ENCODE measurements at regions not wholly inside any gene's neighbourhood (a gene's known extent, or its start where the extent isn't known, plus 50 kb on each side); places are given as distances from the start of the nearest gene placed in this dataset.
A peak's percentile ranks its signal among the peaks of the same experiment; 100 is the strongest.

DNA sequence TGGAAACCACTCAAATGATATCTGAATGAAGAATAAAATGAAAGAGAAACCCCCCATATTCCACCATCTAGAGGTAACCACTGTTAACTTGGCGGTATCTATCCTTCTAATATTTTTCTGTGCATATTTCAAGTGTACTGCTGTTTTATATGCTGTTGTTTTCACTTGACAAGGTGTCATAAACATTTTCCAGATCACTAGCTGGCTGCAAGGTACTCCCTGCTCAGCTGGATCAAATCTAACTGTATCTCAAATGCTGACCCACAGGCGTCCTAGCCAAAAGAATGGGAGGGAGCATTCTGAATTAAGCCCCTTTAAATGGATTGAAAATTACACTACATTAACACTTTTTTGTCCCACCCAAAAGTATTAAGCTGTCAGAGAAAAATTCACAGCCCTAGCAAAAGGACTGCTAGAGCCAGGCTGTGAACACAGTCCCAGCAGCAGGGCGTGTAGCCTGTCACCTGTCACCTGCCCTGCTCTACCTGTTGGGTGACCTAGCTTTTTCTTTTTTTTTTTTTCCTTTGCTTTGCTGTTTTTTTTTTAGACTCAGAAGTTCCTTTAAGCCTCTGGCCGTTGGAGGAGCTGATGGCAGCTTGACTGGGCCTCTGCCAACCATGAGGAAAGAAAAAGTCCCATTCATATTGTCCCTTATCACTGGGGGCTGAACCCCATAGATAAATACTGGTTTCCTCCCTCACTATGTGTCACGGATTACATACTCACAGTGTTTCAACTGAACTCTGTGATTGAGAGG is 93.7 kb upstream of the TSC22D2 start:
- TF ChIP-seq ZFX (IDR thresholded peaks at IDR 0.05; ENCODE audit: borderline replicate concordance): no peak
- TF ChIP-seq, protein P1, sequence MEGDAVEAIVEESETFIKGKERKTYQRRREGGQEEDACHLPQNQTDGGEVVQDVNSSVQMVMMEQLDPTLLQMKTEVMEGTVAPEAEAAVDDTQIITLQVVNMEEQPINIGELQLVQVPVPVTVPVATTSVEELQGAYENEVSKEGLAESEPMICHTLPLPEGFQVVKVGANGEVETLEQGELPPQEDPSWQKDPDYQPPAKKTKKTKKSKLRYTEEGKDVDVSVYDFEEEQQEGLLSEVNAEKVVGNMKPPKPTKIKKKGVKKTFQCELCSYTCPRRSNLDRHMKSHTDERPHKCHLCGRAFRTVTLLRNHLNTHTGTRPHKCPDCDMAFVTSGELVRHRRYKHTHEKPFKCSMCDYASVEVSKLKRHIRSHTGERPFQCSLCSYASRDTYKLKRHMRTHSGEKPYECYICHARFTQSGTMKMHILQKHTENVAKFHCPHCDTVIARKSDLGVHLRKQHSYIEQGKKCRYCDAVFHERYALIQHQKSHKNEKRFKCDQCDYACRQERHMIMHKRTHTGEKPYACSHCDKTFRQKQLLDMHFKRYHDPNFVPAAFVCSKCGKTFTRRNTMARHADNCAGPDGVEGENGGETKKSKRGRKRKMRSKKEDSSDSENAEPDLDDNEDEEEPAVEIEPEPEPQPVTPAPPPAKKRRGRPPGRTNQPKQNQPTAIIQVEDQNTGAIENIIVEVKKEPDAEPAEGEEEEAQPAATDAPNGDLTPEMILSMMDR (IDR thresholded peaks at IDR 0.05): no peak
- H3K27ac ChIP-seq: 0 out of 2 replicates have a peak overlapping the region, but pooled peaks have one; percentile 4

DNA sequence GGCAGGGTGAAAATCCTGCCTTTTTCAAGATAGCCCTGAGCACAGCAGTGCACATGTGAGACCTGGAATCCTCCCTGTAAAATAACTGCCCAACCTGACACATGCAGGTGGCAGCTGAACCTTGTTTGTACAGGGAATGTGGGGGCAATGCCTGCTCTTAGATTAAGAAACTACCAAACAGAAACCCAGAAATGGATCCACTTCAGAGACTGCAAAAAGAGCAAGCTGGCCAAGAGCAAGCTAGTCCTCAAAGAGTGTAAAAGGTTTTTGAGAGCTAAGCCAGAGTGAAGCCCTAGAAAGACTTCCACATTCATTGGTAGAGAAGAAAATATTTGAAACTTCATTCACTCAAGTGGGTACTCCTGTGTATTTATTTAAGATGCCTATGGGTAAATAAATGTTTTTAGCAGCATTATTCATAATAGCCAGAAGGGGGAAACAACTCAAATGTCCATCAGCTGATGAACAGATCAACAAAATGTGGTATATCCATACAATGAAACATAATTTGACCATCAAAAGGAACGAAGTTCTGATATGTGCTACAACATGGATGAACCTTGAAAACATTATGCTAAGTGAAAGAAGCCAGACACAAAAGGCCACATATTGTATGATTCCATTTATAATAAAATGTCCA is 96.0 kb upstream of the TSC22D2 start:
- H3K27ac ChIP-seq: no peak overlapping the region
- TF ChIP-seq ZFX (IDR thresholded peaks at IDR 0.05; ENCODE audit: borderline replicate concordance): no peak
- TF ChIP-seq, protein P1 (IDR thresholded peaks at IDR 0.05): no peak

DNA sequence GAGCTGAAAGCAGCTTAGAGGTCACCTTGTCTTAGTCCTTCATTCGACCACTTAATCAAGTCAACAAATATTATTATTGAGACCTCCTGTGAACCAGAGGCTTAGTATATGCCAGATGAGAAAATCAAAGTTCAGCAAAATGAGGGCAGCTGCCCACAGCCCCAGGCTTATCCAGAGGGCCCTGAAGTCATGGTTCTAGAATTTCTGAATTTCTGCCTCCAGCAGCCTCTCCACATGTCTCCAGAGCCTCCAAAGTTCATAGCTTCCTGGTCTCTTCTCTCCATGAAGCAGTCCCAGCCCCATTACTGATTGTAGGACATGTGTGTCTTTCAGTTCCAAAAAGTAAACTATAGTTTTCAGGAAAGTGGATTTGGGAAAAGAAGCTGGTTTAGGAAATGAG is 96.9 kb upstream of the TSC22D2 start:
- no peak for TF ChIP-seq ZFX (IDR thresholded peaks at IDR 0.05; ENCODE audit: borderline replicate concordance)
- TF ChIP-seq, protein P1 (IDR thresholded peaks at IDR 0.05): no peak
- H3K27ac ChIP-seq: no peak overlapping the region

DNA sequence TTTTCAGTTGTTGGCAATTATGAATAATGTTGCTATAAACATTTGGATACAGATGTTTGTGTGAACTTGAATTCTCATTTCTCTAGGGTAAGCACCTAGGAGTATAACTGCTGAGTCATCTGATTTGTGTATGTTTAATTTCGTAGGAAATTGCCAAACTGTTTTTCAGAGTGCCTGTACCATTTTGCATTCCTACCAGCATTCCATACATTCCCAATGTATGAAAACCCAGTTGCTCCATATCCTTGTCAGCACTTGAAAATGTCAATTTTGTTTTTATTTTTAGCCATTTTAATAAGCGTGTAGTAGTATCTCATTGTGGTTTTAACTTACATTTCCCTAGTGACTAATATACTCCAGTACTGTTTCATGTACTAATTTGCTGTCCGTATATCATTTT is 98.5 kb upstream of the TSC22D2 start:
- TF ChIP-seq, protein P1 (IDR thresholded peaks at IDR 0.05): no peak
- no peak for TF ChIP-seq ZFX (IDR thresholded peaks at IDR 0.05; ENCODE audit: borderline replicate concordance)
- H3K27ac ChIP-seq: no peak overlapping the region

DNA sequence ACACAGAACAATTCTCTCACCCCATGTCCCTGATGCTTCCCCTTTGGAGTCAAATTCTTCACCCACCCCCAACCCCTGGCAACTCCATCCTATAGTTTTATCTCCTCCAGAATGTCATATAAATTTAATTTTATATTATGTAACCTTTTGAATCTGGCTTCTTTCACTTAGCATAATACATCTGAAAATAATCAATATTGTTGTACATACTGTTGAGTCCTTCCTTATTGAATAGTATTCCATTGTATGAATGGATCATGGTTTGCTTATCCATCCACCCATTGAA is 98.9 kb upstream of the TSC22D2 start:
- TF ChIP-seq, protein P1 (IDR thresholded peaks at IDR 0.05): no peak
- no peak for TF ChIP-seq ZFX (IDR thresholded peaks at IDR 0.05; ENCODE audit: borderline replicate concordance)

DNA sequence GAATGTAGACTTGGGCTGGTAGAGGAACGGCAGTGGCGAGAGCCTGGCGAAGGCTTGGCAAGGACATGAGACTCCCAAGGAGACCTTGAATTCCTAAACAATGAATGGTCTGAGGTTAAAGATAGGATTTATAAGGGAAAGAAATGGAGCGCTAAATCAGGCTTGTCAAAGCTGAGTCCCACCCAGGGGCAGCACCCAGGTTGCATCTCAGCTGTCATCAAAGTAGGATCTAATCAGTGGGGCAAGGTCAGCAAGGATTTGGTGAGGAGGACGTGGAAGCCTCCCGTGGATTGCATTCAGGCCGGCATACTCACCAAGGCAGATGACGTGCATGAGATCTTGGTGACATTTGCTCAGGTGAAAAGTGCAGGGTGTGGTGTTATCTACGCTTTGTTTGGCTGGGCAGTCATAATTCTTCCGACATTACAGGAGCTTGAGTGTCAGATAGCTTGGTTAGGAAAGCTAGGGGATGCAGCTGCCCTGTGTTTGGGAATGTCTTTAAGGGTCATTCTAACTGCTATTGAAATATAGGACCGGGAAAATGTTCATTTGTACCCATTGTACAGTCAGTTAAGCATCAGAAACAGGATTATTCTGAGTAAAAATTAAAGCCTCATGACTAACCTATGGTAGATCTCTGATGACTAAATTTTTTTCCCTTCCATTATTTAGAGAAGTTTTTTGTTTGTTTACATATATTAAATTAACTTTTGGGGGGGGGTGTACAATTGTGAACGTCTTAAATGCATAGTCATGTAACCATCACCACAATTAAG is 99.4 kb upstream of the TSC22D2 start:
- TF ChIP-seq ZFX (IDR thresholded peaks at IDR 0.05; ENCODE audit: borderline replicate concordance): no peak
- TF ChIP-seq, protein P1 (IDR thresholded peaks at IDR 0.05): no peak

More for the DNA sequence above, 98.9 kb upstream of the TSC22D2 start:
- no peak overlapping the region for H3K27ac ChIP-seq

DNA sequence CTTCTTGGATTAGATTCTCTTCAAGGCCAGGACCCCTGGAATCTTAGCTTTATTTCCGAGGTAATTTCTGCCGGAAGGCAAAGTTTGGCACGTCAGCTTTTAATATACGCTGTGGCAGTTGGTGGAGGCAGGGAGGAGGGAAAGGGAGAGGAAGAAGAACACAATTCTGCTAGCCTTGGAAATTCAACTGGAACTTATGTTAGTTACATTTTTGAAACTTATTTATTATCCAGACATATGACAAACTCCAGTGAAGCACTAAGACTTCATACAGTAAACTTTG is 100.1 kb upstream of the TSC22D2 start:
- no peak overlapping the region for H3K27ac ChIP-seq
- TF ChIP-seq ZFX (IDR thresholded peaks at IDR 0.05; ENCODE audit: borderline replicate concordance): no peak
- TF ChIP-seq, protein P1 (IDR thresholded peaks at IDR 0.05): no peak

More for the DNA sequence above, 99.4 kb upstream of the TSC22D2 start:
- no peak overlapping the region for H3K27ac ChIP-seq

All from 22Rv1 (cell line).